HG03025 (cell line): ENCODE measurements at regions not wholly inside any gene's neighbourhood (a gene's known extent, or its start where the extent isn't known, plus 50 kb on each side); places are given as distances from the start of the nearest gene placed in this dataset.

Experiments
- ATAC-seq: cut with Tn5 transposase; IDR thresholded peaks from one replicate; pipeline ENCODE4 v1.9.1; 2021; ENCODE audit warnings: mild to moderate bottlenecking, moderate library complexity; ENCODE audit not compliant: unreplicated experiment, low FRiP score

DNA sequence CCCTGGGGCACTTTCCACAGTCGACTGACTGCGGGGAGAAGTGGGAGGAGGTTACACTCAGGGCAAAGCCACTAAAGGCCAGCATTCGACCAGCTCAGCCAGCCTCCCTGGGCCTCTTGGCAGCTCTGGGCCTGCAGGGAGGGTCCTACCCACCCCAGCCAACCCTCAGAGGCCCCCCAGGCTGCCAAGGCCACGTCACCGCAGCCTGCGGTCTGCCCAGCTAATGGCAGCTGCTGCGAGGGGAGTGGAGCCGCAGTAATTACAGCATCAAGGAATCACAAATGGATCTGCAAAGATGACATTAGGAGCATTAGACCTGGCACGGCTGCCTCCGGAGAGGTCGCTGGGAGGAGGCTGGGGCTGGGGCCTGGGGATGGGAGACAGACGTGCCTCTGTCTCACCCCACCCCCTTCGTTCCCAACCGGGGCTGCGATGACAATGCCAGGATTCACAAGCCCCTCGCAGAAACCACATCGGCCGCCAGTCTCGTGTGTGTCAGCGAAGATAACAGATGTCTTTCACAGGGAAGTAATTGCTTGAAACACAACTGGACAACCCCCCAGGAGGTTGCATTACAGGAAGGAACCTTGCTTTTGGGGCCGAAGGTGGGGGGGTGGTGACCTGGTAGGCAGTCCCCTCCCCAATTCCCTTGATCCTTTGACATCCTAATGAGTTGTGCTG lies 367.6 kb downstream of the BCOR start:
- no peak for ATAC-seq

DNA sequence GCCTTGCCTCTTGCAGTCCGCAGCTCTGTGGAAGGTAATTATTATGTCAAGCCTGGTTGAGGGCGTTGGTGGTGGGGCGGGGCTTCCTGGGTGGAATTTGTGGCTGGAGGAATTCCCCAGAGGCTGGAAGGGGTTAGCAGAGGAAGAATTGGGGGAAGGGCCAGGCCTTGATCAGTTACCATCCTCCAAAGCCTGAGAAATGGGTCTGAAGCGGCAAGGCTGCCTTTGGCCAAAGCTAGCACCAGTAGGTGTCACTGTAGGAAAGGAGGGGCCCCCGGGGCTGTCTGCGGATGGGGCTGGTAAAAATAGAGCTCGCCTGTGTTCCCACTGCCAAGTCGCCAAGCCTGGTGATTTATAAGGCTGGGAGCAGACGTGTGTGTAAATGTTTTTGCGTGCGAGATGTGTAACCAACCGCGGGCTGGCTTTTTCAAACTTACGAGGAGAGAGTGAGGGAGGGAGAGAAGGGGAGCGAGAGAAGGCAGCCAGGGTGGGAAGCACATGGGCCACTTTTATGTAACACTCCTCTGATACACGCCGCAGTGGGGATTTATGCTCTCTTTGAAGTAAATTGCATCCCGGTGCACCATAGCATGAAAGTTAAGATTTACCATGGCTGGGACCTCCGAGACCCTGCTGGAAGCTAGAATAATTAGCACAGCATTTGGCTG lies 367.0 kb downstream of the BCOR start:
- ATAC-seq, result no peak

DNA sequence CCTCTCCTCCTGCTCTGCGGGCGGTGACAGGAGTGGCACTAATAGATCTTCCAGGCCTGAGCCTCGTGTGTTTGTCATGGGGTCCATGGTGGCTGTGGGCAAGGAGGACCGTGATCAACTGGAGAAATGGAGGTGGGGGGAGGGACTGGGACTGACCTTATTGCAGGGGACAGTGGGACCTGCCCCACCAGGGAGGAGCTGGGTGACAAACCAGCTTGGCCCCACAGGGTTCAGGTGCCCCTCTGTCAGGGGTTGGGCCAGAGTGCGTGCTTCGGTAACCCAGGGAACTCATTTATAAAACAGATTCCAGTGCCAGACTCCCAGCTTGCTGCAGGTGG lies 366.5 kb downstream of the BCOR start:
- no peak for ATAC-seq

DNA sequence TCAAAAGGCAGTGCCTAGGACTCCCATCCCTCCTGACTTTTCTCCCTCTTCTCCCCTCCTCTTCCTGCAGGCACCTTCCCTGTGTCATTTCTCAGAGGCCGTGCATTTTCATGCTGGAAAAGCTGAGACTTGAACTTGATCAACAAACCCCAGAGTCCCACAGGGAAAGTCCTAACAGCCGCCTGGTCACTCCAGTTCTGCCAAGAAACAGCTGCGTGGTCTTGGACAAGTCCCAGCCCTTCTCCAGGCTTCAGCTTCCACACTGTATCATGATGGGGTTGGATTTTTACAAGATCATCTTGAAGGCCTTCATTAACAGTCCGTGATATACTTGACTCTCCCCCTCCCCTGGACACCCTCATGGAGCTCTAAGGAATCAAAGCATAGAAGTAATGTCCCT lies 366.0 kb downstream of the BCOR start:
- no peak for ATAC-seq

DNA sequence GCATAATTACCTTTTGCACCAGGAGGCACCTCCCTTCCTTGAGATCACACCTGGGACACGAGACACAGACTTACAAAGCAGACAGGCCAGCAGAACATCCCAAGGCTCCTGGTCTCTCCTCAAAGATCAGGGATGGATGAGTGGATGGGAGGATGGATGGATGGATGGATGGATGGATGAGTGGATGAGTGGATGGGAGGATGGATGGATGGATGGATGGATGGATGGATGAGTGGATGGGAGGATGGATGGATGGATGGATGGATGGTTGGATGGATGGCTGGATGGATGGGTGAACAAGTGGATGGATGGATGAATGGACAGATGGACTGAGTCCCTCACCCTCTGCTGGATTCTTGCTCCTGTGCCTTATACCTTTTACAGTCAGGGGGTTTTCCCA lies 364.0 kb downstream of the BCOR start:
- no peak for ATAC-seq

DNA sequence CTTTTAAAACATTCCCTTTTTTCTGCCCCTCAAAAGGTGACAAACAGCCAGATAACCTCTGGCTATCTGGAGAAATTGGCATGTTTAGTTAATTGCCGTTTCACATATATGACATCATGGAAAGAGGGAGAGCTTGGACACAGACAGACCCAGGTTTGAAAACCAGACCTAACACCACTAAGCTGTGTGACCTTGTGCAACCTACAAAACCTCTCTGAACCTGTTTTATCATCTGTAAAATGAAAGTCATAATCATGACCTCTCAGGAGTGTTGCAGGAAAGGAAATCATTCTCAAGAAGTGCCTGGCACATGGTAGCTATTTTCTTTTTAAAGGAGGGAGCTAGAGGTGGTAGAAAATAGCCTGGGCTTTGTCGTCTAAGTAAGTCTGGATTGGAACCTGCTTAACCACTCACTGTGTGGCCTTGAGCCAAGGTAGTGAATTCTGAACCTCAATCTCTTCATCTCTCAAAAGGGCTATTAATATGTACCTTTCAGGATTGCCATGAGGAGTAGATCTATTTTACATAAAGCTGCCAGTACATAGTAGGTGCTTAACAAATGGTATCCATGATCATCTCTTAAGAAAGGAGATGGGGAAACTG lies 363.5 kb downstream of the BCOR start:
- no peak for ATAC-seq

DNA sequence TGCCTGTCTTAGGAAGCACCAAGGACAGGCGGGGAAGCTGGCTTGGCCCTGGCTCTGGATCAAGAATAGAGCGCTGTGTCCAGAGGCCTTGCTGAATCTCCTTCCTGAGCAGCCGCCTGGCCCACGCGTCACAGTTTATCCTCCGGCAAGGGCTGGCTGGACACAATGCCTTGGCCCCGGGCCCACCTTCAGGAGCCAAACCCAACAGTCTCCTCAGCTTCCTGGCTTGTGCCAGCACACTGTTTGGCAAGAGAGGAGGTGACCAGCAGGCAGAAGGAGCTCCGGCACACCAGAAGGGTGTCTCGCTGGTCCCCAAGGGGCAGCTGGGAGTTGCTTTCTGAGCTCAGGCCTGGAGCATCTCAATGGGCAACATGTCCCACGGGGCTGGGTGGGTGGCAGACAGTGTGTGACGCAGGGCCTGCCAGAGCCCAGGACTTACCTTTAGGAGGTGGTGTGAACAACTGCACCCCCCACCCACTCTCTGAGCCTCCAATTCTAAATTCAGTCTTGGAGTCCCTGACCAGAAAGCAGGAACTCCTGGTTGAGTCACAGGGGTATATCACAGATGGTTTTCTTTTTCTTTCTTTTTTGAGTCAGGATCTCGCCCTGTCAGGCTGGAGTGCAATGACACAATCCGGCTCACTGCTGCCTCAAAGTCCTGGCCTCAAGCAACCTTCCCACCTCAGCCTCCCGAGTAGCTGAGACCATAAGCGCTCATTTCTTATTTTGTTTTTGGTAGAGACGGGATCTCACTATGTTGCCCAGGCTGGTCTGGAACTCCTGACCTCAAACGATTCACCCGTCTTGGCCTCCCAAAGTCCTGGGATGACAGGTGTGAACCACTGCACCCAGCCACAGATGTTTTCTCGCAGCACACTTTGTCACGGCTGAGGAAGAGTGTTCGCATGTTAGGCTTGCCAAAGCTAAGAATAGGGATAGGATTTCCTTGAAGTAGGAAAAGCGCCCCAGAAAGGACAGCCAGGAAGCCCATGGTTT lies 361.2 kb downstream of the BCOR start:
- no peak for ATAC-seq

DNA sequence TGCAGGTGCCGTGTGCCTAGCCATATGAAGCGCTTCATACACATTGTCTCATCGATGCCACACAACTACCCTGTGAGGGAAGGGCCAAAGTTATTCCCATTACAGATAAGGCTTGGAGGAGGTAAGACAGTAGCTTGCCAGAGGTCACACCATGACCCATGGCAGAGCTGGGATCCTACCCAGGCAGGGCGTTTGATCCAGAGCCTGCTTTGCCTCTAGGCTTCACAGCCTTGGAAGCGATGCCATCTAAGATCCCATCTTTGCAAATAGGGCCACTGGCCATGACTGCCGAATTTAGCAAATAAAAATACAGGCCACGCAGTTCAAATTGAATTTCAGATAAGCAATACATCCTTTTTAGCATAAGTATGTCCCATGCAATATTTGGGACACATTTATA lies 358.2 kb downstream of the BCOR start:
- ATAC-seq, result no peak

DNA sequence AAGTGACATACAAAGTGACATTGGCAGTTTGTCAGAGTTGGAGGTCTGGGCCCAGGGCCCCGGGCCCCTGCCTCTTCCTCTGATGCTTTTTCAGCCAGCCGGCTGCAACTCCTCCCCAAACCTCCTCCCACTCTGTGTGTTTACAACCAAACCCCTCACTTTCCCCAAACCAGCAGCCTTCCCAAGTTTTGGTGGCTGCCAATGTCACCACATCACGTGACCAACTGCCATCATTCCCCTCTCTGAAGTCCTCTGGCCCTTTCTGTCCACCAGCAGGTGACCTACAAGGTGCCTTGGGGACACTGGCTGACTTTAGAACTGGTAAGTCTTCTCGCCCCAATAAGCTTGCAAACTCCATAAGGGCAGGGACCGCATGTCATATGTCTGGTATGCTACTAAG lies 357.7 kb downstream of the BCOR start:
- no peak for ATAC-seq

DNA sequence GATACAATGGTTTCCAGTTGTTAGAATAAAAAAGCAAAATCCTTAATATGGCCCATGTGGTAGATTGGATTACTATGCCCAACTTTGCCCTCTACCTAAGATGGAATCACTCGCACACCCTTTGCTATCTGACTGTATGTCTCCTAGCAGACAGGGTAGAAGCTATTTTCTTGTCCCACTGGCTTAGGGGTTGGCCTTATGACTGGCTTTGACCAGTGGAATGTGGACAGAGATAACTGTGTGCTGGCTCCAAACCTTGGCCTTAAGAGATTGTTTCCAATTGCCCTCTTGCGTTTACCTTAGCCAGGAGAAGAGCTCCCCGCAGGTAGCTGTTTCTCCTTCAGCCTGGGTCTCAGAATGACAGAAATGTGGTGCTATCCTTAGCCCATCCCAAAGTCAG lies 355.9 kb downstream of the BCOR start:
- ATAC-seq, result no peak

DNA sequence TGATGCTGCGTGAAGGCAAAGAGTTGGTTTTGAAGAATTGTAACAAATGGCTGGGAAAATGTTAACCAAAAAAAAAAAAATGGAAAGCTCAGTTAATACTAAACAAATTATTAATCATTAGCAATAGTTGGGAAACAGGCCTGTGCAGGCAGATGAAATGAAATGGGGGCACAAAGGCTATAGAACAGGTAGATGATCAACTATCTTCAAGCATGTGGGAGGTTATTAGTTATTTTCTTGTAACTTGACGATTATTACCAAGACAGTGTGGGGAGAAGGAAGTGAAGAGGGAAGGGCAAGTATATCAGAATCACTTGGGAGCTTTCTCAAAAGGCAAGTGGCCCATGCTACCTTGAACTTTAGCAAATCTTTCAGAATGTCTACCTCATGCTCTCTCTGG lies 351.9 kb downstream of the BCOR start:
- no peak for ATAC-seq

DNA sequence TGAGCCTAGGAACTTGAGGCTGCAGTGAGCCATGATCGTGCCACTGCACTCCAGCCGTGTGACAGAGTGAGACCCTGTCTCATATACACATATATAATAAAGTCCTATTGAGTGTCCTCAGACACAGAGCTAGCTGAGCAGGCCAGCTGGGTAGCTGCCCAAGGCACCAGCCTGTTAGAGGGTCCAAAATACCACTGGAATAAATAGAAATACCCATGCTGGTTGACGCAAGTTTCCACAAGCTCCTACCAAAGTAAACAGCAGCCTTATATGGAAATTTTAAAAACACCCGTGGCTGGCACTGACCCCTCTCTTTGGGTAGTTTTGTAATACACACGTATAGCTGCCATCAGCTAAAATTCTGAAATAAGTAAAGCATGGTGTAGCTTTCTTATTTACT lies 348.6 kb downstream of the BCOR start:
- no peak for ATAC-seq

DNA sequence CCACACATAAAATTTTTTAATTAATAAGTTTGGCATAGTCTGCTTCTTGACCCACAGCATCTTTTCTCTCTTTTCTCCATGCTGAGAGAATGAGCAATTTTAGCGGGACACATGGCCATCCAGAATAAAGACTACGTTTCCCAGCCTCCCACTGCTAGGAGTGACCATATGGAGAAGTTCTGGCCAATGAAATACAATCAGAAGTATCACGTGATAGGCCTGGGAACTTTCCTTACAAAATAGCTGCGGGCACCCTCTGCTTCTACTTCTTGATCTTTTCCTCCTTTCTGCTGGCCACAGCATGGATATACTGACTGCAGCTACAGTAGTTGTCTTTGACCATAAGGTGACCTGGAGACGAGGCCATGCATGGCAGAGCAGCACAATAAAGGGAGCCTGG lies 348.0 kb downstream of the BCOR start:
- ATAC-seq, result no peak

DNA sequence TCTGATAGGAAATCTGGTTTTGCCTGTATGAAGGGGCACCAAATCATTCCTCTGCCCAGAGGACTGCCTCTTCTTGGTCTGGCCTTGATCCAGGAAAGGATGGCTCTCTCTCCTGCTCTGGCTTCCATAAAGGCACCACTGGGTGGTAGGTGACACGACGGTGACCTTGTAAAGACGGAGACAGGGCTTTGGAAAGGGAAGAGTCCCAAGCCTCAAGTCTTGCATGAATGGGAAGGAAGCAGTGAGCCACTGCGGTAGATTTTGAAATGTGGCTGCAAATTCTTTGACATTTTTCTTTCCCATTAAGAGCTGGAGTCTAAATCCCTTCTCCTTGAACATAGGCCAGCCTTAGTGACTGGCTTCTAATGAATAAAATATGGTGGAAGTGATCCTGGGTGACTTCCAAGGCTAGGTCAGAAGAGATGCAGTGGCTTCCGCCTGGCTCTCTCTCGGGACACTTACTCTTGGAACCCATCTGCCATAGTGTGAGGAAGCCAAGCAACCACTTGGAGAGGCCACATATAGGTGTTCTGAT lies 347.4 kb downstream of the BCOR start:
- no peak for ATAC-seq

DNA sequence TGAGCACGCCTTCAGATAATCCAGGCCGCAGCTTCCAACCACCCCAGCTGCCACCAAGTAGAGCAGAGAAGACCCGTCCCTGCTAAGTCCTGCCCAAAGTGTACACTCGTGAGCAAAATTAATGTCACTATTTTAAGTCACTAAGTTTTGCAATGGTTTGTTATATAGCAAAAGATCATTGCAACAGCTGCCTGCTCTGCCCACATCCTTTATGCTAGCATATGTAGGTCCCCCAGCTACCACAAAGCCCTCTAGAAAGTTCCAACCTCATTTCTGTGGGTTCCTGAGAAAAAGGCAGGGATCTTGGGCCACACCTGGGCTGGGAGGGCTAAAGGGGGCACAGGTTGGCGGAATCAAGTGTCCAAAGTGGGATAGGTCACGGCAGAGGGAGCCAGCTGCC lies 346.9 kb downstream of the BCOR start:
- no peak for ATAC-seq

DNA sequence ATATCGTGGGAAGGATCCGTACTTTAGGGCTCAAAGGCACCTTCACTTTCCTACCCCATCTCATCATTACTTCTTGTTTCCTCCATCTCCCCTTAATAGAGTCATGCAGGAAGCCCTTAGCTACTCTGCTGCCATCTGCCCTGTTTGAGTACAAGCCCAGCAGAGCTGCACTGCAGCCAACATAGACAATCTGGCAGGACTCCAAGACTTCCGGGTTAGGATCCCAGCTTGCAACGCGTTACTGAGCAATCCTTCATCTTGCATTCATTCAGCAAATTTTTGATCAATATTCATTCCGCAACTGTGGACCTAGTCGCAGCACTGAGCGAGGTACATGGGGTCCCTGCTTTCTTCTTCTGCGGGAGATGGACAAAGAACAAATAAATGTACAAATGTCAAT lies 344.9 kb downstream of the BCOR start:
- ATAC-seq, result no peak

DNA sequence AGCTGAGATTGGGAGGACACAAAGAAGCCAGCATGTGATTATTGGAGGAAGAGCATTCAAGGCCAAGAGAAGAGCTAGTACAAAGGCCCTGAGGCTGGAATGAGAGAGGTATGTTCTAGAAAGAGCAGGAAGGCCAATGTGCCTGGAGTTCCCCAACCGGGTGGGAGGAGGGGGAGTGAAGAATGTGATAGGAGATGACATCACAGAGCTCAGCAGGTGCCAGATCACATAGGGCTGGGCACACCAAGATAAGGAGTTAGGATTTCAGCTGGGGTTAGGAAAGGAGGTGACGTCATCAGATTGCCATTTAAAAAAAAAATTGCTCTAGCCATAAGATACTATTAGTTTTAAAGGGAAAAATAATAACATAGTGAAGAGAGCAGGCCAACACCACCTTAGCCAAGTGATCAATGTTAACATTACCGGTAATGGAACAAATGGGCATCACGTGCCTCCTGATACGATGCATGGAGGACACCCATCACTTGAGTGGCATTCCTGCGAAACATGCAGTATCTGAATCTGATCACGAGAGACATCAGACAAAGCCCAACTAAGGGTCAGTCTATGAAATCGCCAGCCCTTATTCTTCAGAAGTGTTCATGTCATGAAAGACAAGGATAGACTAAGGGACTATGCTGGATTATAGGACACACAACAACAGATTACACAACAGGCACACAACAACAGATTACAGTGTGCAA lies 344.3 kb downstream of the BCOR start:
- ATAC-seq, result no peak

DNA sequence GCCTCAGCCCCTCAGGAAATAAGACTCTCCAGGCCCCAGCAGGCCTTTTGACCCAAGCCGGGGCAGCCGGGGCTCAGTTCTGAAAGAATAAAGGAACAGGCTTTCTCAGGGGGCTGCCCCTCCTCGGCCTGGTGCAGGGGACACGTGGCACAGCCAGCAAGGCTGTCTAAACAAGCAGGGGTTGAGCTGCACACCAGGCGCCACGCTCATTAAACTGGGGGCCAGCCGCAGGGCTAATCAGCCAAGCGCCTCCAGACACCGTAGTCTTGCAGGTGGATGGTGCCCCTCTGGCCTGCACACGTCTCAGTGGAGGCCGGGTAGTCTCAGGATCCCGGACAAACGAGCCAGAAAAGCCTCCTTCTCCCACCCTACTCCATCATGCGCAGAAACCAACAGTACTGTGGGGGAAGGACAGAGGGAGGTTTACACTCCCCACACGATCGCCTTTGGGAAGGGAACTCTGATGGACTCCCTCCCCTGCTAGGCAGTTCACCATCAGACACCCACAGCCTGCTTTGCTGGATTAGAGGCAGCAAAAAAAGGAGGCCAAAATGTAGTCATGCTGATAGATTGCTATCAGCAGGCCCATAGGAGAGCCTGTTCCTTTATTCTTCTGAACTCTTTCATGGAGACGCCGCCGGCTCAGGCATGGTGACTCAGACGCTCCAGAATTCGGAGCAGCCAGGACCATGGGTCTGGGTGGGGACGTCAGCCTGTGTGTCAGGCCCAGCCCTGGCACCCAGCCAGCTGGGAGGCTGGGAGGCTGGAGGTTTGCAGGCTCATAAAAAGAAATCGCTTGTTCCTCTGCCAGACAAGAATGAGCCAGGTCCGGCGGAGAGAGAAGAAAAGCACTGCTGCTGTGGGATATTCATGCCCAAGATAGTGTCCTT lies 342.4 kb downstream of the BCOR start:
- ATAC-seq, result no peak
